ENCODE measurements at regions not wholly inside any gene's neighbourhood (a gene's known extent, or its start where the extent isn't known, plus 50 kb on each side); places are given as distances from the start of the nearest gene placed in this dataset.
A peak's percentile ranks its signal among the peaks of the same experiment; 100 is the strongest.
"Not testable (repeated sequence)": the region's sequence is repeated elsewhere in the genome, so short reads cannot be mapped to it uniquely, and the experiment has no call there.

- no peak for DNase-seq
Measured at GRCh38 chr6:5896476-5897200, 110.1 kb downstream of the NRN1 start.

DNA sequence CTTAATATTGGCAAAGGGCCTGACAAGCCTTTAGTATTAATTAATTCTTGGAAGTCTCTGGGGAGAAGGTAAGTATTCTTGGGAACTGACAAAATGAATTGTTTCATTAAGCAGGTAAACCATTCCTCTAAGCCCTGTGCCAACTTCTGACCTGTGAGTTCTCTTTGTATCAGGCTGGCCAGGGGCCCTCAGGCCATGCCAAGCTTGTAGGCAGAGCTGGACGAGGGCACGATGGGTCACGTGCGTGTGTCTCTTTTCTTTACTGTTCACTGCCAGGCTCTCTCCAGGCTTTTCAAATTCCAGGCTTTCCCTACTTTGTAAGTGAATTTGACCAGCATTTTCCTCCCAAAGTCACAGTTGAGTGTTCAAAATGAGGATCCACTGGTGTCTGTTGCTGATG, 112.4 kb downstream of the NRN1 start:
- no peak for DNase-seq

DNA sequence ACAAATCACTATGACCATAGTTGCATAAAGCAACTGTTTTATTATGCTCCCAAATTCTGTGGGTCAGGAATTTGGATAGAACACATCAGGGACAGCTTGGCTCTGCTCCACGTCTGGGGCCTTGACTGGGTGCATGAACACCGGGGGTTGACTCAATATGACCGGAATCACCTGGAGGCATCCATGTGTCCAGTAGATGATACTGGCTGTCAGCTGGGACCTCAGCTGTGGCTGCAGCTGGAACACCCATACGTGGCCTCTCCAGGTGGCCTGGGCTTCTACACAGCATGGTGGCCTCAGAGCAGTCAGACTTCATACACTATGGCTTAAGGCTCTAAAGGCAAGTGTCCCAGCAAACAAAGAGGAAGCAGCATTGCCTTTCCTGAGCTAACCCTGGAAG, 113.4 kb downstream of the NRN1 start:
- no peak for DNase-seq

DNA sequence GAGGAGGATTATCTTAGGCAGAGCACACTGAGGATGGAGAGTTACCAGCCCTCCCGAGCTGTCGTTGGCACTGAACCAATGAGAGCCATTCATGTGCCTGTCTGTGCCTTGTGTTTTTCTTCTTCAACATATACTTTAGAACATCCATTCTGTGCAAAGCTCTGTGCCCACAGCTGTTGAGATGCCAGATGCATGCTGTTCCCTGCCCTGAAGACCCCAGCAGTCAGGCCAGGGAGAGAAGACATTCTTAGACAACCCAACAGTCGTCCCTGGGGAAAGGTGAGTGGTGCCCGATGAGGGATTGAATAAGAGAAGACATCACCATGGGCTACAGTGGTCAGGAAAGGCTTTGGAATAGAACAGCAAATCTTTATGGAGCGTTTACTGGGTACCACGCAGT, 114.1 kb downstream of the NRN1 start:
- no peak for DNase-seq

DNA sequence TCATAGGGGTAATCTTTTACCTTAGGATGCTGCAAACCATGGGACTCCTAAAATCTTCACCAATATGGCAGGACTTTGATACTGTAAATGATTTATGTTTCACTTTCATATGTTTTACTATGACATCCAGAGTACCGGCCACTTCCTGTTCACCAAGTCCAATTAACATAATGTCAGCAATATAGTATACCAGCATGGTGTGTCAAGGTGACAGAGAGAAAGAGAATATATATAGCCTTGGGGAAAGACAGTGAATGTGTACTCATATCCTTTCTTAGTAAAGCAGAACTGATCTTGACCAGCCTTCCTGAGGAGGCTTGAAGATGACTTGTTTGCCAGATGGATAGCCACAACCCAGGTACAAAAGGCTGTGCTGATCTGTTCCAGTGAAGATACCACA, 127.9 kb downstream of the NRN1 start:
- no peak for DNase-seq

GRCh38 chr6:5876076-5876475, 130.6 kb downstream of the NRN1 start:
- DNase-seq: no peak

DNA sequence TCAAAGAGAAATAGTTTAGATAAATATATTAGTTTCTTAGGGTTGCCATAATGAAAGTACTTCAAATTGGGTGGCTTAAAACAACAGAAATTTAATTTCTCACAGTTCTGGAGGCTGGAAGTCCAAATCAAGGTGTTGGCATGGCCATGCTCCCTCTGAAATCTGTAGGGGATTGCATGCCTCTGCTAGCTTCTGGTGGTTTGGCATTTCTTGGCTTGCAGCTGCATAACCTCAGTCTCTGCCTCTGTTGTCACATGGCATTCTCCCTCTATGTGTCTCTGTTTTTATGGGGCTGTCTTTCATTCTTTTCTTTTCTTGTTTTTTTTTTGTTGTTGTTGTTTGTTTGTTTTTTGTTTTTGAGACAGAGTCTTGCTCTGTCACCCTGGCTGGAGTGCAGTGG, 132.7 kb downstream of the NRN1 start:
- DNase-seq: not testable (repeated sequence)

DNA sequence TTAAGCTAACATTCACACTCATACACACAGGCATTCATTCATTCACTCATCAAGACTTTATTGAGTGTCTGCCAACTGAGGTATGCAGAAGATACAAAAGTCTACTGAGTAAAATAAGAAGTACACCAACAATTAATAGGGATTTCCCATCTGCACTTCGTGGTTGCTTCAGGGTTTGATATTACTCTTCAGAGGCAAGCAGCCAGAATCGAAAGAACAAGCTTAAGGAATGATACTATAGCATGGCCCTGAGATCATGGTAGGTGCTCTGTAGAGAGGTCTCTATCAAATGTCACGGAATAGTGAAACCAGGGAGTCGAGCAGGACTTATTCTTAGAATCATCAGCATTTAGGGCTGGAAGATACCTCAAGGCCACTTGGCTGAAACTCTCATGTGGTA, 135.4 kb downstream of the NRN1 start:
- no peak for DNase-seq

- no peak for DNase-seq
Measured at GRCh38 chr6:5869676-5870075, 137.0 kb downstream of the NRN1 start.

DNA sequence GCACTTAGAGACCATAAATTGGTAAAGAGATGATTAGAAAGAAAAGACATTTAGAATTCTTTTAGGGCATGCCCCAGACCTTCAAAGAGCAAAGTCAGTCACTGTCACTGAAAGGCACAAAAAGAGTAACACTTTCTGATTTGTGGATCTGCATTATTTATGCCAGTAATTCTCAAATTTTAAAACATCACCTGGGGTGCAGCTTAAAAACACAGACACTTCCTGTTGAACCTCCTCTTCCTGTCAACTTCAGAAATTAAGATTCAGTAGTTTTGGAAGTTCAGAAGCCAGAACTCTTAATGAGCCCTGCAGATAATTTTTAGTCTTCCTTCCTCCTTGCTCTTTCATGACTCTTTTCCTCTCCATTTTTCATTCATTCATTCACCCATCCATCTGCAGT, 137.5 kb downstream of the NRN1 start:
- no peak for DNase-seq

DNA sequence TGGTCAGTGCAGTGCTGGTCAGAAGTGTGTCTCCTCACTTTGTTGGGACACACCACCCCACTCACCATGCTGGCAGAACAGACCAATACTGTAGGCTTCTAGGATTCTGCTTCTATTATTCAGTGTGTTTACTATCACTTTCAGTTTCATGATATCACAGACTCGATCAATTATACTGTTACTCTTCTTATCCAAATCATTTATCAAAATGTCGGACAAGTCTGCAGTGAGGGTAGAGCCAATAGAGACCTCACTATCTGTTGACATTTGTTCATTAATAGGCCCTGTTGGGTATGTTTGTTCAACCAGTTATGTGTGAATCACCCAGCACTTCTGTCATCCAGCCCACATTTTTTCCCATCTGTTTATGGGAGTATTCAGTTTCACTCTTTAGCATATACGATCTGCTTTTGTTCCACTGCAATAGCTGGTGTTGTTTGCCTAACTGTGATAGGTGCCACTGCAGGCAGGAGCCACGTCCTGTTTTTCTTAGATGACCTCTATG, 140.1 kb downstream of the NRN1 start:
- DNase-seq: peak; percentile 22

GRCh38 chr6:5865506-5866031, 141.2 kb downstream of the NRN1 start:
- DNase-seq: no peak

DNA sequence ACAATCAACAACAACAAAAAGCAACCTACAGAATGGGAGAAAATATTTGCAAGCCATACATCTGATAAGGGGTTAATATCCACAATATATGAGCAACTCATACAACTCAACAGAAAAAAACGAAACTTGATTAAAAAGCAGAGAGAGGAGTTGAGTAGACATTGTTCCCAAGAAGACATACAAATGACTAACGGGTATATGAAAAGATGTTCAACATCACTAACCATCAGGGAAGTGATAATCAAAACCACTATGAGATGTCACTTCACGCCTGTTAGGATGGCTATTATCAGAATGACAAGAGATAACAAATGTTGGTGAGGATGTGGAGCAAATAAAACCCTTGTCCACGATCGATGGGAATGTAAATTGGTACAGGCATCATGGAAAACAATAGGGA, 145.9 kb downstream of the NRN1 start:
- no peak for DNase-seq

- no peak for DNase-seq
Measured at GRCh38 chr6:5855787-5856470, 150.8 kb downstream of the NRN1 start.

- no peak for DNase-seq
Measured at GRCh38 chr6:5854899-5855298, 151.8 kb downstream of the NRN1 start.

DNA sequence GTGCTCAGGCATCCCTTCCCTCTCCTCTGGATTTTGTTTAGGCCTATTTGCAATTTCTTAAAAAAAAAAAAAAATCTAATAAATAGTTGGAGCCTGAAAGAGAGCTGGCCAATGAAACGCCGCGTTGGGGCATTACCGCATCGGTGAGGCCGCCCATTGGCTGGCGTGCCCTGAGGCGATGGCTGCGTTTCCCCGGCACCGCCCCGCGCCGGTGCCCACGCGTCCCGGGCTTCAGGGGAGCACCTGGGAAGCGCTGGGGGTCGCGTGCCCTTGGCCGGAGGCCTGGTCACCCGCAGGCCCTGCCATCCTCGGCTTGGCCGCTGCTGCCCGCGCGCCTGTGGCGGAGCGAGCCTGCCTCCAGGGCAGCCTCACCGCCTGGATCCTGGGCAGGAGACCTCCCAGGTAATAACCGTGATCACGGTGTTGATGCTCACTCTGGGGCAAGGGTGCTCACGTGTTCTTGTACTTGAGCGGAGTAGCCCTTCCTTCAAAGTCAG, 155.4 kb downstream of the NRN1 start:
- DNase-seq: peak; percentile 74

DNA sequence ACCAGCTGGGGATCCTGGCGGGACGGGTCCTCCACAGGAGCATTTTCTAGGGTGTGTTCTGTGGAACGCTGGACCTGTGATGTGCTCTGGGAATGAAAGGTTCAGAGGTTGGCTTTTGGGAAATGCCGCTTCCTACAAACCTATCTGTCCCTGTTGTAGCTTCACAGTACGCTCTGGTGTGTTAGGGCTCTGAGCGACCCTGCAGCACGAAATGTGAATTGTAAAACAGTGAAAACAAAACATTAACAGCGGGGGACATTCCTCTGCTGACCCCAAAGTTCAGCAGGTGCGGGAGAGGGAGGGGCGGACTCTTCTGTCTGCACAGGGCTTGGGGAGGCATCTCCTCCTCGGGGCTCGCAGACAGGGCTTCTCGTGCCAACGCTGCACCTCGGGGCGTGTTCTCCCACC, 155.9 kb downstream of the NRN1 start:
- no peak for DNase-seq

DNA sequence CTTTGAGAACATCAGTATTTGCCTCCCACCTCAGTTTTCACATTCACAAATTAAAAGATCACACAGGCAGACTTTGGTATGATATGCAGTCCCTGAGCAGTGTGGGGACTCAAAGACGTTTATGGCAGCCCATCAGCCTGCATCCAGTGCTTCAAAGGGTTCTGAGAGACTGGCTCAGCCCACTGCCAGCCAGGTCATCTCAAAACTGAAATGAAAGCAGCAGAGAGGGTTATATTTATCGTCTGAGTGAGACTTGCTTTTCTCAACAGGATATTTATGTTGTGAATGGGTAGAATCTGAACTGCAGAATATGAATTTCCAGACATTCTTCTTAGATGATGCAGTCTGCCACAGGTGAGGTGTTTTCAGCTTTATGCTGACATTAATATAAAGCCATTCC, 159.8 kb downstream of the NRN1 start:
- DNase-seq: no peak

DNA sequence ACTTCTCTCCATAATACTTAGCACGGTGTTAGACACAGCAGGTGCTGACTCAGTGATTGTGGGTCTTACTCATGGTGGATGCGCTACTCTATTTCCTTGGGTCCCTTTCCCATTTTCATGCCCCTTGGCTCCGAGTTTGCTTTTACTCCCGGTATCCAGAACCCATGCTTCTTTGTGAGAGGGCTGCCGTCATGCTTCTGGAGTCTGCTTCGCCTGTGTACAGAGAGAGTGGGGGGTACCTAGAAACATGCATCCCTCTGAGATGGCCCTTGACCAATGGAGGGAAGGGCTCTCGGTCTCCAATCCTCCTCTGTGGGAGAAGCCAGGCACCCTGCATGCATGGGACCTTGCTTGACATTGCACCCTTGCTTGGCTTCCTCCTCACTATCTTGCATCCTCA, 160.4 kb downstream of the NRN1 start:
- no peak for DNase-seq

- no peak for DNase-seq
Measured at GRCh38 chr6:5843078-5843477, 163.6 kb downstream of the NRN1 start.

- no peak for DNase-seq
Measured at GRCh38 chr6:5840734-5841390, 165.9 kb downstream of the NRN1 start.

DNA sequence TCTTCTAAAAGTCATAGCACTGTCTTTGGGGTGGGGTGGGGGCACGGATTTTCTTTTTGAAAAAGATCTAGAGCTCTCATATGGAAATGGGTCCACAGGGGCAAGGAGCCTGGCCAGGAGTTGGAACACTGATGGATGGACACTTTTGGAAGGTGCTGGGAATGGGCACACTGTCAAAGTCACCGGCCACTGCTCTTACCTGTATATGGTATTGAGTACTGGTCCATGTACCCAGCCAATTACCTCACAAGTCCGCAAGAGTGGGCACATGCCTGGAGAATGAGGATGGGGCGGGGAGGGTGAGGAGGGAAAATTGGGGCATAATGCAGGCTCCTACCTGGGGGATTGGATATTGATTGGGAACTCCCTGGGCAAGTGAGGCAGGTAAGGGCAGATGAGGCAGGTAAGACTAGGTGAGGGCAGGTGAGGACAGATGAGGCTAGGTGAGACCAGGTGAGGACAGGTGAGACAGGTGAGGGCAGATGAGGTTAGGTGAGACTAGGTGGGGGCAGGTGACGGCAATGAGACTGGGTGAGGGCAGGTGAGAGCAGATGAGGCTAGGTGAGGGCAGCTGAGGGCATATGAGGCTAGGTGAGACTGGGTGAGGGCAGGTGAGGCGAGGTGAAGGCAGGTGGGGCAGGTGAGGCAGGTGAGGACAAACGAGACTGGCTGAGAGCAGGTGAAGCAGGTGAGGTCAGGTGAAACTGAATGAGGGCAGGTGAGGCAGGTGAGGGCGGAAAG, 167.9 kb downstream of the NRN1 start:
- no peak for DNase-seq

DNA sequence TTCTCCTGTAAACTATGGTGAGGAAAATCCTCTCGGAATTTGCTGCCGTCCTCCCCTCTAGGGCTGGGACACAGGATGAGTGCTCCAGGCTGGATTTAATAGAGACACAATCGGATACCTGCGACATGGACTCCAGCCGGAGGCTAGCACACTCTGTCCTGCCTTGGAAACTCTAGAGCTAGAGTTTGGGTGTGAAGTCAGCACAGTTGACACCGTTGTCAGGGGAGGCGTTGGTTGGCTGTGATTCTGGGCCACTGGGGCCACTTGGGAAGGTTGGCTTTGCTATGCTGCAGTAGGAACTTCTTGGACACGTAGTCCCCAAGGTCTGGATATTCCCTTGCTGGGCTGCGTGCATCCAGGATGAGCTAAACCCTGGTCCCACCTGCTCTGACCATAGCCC, 169.4 kb downstream of the NRN1 start:
- DNase-seq: no peak

Measured in activated naive CD4-positive, alpha-beta T cell treated with Interleukin-2 at 50 U/mL for 16 hours (primary cell).